ENCODE measurements at regions not wholly inside any gene's neighbourhood (a gene's known extent, or its start where the extent isn't known, plus 50 kb on each side); places are given as distances from the start of the nearest gene placed in this dataset.

DNA sequence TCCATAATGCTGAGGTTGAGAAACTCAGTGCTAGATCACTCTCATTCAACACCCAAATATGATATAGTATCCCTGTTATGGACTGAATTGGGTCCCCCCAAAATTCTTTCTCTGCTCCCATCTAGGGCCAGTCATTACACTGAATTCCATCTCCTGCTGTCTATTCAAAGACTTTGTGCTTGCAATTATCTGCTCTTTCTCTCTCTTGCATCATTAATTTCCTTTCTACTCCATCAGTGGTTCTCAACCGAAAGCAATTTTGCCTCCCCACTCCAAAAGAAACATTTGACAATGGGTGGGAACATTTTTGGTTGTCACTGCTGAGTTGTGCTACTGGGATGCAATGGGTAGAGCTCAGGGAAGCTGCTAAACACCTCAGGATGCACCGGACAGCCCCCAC, 271.5 kb upstream of the CDYL start:
- H3K36me3 ChIP-seq (ENCODE audit: insufficient read depth, low read length), result no peaks in the 10 kb centered on the region; the same call in 1 of the 2 replicates
- H3K4me1 ChIP-seq (ENCODE audit: insufficient read depth, low read length), result peaks cover 21% of the 10 kb centered on the region
- no peak overlapping the region for H3K9ac ChIP-seq (ENCODE audit: low read depth, low read length)
- H3K9me3 ChIP-seq (ENCODE audit: control insufficient read depth, insufficient read depth, low read length), result no peaks in the 10 kb centered on the region

DNA sequence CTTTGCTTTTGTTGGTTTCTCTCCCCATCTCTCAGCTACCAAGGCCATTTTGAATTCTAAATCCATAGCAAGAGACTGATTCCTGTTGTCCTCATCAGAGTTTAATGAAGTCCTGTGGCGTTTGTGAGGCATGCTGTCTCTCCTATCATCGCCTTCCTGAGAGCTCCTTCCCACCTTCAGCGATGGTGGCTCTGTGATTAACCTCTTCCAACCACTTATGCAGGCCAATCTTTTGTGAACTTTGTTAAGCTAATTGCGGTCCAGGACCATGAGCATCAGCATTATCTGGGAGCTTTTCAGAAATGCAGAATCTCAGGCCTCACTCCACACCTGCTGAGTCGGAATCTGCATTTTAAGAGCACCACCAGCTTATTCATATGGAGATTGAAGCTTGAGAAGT, 272.5 kb upstream of the CDYL start:
- Histone ChIP-seq H3K9ac (ENCODE audit: low read depth, low read length) (no peak overlapping the region), H3K4me1 (ENCODE audit: insufficient read depth, low read length) (peaks cover 21% of the 10 kb centered on the region), H3K9me3 (ENCODE audit: control insufficient read depth, insufficient read depth, low read length) (no peaks in the 10 kb centered on the region), H3K36me3 (ENCODE audit: insufficient read depth, low read length) (no peaks in the 10 kb centered on the region; the same call in 1 of the 2 replicates)

DNA sequence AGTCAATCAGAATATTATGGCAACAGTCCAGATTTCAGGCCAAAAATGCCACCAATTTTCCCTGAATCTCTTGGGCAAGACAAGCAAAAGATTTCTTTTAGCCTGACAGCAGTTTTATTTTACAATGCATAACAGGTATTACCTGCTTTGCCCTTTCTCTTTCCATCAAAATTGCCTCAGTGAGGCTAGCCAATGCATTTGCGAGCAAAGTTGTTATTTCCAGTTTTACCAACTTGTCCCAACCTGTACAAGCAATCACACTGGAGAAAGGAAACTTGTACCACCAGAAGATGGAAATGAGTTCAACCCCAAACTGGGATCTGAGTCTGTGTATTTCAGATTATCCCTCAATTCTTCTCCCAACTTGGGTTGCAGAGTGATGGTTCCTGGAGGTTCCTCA, 279.9 kb upstream of the CDYL start:
- H3K36me3 ChIP-seq (ENCODE audit: insufficient read depth, low read length), result no peaks in the 10 kb centered on the region
- H3K9me3 ChIP-seq (ENCODE audit: control insufficient read depth, insufficient read depth, low read length), result peaks cover 4% of the 10 kb centered on the region; the same call in 1 of the 2 replicates
- no peak overlapping the region for H3K9ac ChIP-seq (ENCODE audit: low read depth, low read length)
- H3K4me1 ChIP-seq (ENCODE audit: insufficient read depth, low read length), result no peaks in the 10 kb centered on the region

DNA sequence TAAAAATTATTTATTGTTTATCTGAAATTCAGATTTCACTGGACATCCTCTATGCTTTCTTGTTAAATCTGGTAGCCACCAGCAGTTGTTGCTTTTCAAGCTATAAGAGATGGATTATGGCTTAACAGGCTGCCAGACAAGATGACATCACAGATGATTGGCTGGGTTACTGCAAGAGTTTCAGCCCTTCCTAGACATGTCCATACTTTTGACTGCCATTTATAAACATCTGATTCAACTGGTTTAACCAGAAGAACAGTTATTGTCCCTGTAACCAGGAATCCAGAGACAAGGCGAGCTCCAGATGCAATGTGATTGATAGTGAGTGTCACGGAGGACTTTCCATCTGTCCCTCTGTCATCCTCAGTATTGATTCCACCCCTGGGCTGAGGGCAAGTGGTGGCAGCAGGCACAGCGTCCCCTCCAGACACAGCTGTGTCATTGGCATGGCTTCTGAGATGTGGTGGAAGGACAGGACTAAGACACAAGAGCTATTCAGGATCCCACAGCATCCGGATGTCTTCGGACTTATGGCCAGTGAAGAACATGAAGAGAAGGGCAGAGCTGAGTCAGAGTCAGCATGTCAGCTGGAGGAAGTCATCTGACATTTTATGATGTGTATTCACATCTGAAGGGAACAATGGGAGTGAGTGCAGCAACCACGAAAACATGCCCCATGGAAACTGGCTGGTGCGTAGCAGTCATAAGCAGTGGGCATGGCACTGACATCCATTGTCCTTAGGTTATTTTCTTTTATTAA, 284.5 kb upstream of the CDYL start:
- Histone ChIP-seq H3K9ac (ENCODE audit: low read depth, low read length) (no peak overlapping the region), H3K9me3 (ENCODE audit: control insufficient read depth, insufficient read depth, low read length) (peaks cover 12% of the 10 kb centered on the region), H3K4me1 (ENCODE audit: insufficient read depth, low read length) (no peaks in the 10 kb centered on the region), H3K36me3 (ENCODE audit: insufficient read depth, low read length) (no peaks in the 10 kb centered on the region)

DNA sequence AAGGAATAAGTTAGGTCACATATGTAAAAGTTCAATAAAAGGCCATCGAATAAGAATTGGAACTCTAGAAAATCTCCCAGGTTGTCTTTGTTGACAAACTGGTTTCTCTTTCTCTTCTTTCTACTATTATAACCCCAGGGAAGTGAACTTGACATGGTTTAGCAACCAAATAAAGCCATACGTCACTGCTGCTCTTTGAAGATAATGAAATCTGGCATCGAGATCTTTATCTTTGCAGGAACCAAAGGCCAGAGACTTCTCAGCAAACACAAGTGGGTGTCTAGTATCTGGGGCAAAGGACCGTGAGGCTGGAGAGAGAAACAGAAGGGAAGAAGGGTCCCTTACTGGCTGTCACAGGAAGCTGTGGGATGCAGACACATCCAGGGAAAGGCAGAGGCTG, 286.7 kb upstream of the CDYL start:
- Histone ChIP-seq H3K36me3 (ENCODE audit: insufficient read depth, low read length) (no peaks in the 10 kb centered on the region), H3K4me1 (ENCODE audit: insufficient read depth, low read length) (no peaks in the 10 kb centered on the region), H3K9ac (ENCODE audit: low read depth, low read length) (no peak overlapping the region), H3K9me3 (ENCODE audit: control insufficient read depth, insufficient read depth, low read length) (peaks cover 15% of the 10 kb centered on the region)

DNA sequence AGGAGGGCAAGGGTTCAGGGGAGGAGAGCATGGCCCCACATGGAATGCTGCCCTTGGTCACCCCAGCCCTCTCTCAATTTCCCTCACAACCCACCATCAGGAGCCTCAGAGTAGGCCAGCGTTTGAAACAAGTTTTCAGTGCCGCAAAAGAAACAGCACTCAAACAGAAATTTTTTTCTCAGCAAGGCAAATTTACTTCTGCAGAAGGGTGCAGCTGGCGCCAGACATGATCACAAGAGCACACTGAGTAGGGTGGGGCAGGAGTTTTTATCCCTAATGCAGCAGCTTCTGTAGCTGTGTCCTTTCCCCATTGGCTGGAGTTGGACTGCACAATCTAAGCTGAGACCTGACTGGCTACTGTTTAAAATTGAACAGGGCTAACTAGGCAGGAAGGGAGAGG, 287.8 kb upstream of the CDYL start:
- Histone ChIP-seq H3K36me3 (ENCODE audit: insufficient read depth, low read length) (no peaks in the 10 kb centered on the region), H3K9me3 (ENCODE audit: control insufficient read depth, insufficient read depth, low read length) (peaks cover 15% of the 10 kb centered on the region), H3K9ac (ENCODE audit: low read depth, low read length) (no peak overlapping the region), H3K4me1 (ENCODE audit: insufficient read depth, low read length) (no peaks in the 10 kb centered on the region)

DNA sequence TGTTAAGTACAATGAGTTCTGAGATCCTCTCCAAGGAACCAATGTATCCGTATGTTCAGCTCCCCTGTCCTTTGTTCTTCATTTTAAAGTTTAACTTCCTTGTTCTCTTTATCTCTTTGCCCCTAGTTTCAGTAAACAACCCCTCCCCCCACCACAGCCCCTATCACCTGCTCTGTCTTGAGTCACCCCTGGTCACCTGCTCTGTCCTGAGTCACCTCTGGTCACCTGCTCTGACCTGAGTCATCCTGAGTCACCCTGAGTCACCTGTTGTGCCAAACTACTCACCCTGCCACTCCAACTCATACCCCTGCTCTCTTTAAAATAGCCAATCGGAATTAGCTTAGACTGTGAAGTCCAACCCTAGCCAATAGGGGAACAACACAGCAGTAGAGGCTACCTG, 288.7 kb upstream of the CDYL start:
- Histone ChIP-seq H3K9me3 (ENCODE audit: control insufficient read depth, insufficient read depth, low read length) (peaks cover 15% of the 10 kb centered on the region), H3K9ac (ENCODE audit: low read depth, low read length) (no peak overlapping the region), H3K4me1 (ENCODE audit: insufficient read depth, low read length) (no peaks in the 10 kb centered on the region), H3K36me3 (ENCODE audit: insufficient read depth, low read length) (no peaks in the 10 kb centered on the region)

DNA sequence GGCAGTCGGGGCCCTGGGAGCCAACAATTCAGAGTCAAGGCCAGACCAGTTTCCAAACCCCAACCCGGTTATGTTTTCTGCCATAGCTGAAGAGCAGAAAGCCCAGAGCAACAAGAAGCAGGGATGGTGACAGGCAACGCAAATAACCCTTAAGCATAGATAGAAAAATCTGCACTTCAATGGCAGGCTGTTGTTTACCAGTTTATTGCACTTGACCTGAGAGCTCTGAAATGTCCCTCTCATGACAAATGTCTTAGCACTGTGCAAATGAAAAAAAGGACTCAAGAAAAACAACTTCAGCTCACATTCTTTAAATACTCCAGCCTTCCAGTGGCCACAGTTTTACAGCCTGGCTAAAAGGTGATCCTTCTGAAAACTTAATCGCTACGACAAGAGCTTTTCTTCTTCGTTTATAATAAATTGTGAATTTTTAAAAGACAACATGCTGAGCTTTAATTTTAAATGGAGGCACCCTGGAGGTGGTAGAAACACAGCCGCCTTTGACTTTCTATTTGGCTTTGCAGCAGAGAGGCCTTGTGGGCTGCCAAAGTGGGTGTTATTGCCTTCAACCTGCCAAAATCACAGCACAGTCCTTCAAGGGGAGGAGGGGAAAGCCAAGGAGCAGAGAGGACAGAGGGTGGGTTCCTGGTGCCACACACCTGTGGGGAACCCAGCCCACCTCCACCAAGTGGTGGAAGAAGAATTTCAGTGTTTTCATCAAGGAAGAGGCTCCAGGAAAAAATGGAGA, 289.5 kb upstream of the CDYL start:
- 0 out of 2 replicates have a peak, but pooled peaks cover under 1% of the 10 kb centered on the region for H3K4me1 ChIP-seq (ENCODE audit: insufficient read depth, low read length)
- no peak overlapping the region for H3K9ac ChIP-seq (ENCODE audit: low read depth, low read length)
- H3K36me3 ChIP-seq (ENCODE audit: insufficient read depth, low read length), result no peaks in the 10 kb centered on the region
- H3K9me3 ChIP-seq (ENCODE audit: control insufficient read depth, insufficient read depth, low read length), result peaks cover 15% of the 10 kb centered on the region

DNA sequence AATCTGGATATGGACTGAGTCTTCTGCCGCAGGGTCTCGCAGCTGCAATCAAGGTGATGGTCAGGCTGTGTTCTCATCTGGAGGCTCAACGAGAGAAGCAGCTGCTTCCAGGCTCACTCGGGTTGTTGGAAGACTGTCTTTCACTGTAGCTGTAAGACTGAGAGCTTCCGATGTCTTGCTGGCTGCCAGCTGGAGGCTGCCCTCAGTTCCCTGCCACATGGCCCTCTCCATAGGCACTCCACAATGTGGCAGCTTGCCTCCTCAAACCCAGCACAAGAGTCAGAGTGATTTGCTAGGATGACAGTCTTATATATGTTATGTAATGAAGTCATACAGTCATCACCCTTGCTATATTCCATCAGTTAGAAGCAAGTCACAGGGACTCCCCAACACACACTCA, 290.5 kb upstream of the CDYL start:
- Histone ChIP-seq H3K4me1 (ENCODE audit: insufficient read depth, low read length) (peaks cover 10% of the 10 kb centered on the region), H3K9ac (ENCODE audit: low read depth, low read length) (no peak overlapping the region), H3K9me3 (ENCODE audit: control insufficient read depth, insufficient read depth, low read length) (peaks cover 15% of the 10 kb centered on the region), H3K36me3 (ENCODE audit: insufficient read depth, low read length) (no peaks in the 10 kb centered on the region)

DNA sequence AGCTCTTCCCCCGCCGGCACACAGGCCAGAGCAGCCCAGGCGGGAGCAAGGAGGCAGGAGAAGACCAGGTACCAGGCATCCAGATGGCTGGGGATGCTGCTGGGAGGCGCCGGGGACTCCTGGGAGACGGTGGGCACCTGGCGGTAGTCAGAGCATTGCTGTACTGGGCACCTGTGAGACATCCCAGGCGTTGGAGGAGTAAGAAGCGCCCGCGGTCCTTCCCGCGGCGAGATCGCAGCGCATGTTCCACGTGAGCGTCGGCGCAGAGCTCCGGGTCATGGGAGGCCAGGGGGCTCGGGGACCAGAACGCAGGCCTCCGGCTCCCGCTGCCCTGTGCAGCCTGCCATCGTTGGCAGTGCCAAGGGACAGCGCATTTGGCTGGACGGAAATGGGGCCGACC, 293.7 kb upstream of the CDYL start:
- peaks cover 10% of the 10 kb centered on the region for H3K4me1 ChIP-seq (ENCODE audit: insufficient read depth, low read length)

DNA sequence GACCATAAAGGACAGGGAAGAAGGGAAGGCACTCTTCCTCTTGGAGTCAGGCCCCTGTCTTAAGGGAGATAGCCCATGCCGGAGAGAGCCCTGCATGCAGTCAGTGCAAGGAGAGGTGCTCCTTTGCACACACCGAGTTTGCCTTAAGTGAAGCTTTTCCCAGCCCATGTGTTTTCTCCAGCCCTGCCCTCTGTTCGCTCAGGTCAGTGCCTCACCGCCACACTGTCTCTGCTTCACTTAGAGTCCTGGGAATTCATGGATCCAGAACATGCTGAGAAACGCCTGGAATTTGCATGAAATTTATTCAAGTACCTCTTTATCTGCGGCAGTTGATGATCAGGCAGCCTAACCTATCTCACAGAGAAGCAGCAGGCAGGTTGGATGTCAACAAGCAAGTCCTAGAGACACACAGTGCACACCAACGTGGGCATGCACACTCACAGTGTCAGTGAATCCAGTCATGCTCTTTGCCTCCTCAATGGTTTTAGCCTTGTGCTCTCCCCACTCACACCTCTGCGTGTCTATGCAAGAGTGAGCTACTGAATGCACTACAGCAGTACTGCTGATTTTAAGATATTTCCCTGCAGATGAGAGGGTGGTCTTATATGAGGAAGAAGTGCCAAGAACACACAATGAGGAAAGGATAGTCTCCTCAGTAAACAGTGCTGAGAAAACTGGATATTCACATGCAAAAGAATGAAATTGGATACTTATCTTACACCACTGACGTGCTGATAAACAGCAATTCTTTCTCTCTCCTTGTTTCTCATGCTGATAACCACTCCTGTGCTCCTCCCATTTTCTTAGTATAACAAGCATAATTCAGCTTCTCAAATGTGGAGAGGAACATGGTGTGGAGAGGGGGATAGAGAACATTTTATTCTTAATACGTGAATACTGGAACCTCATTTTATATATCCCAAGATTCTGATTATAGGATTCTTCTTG, 295.1 kb upstream of the CDYL start:
- Histone ChIP-seq H3K36me3 (ENCODE audit: insufficient read depth, low read length) (no peaks in the 10 kb centered on the region), H3K4me1 (ENCODE audit: insufficient read depth, low read length) (peaks cover 10% of the 10 kb centered on the region), H3K9me3 (ENCODE audit: control insufficient read depth, insufficient read depth, low read length) (peaks cover 2% of the 10 kb centered on the region; the same call in 1 of the 2 replicates), H3K9ac (ENCODE audit: low read depth, low read length) (no peak overlapping the region)

More for the DNA sequence above, 293.7 kb upstream of the CDYL start:
- no peaks in the 10 kb centered on the region for H3K36me3 ChIP-seq (ENCODE audit: insufficient read depth, low read length)
- no peak overlapping the region for H3K9ac ChIP-seq (ENCODE audit: low read depth, low read length)
- peaks cover 2% of the 10 kb centered on the region; the same call in 1 of the 2 replicates for H3K9me3 ChIP-seq (ENCODE audit: control insufficient read depth, insufficient read depth, low read length)

DNA sequence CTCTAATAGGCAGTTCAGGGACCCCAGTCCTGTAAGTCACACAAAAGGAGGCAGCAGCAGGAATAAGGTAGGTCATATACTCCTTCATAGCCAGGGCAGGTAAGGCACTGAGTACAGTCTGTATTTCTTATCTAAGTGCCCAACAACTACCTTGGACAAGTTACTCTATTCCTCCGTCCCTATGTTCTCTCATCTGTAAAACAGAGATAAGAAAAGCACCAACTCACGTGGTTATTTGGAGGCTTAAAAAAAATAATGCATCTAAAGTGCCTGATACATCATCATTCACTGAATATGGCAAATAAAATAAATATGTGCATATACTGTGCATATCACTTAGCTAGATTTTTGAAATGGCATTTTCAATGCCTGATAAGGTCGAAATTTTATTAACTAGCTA, 298.1 kb upstream of the CDYL start:
- H3K9ac ChIP-seq (ENCODE audit: low read depth, low read length), result no peak overlapping the region
- peaks cover 10% of the 10 kb centered on the region for H3K4me1 ChIP-seq (ENCODE audit: insufficient read depth, low read length)
- no peaks in the 10 kb centered on the region for H3K9me3 ChIP-seq (ENCODE audit: control insufficient read depth, insufficient read depth, low read length)
- H3K36me3 ChIP-seq (ENCODE audit: insufficient read depth, low read length), result no peaks in the 10 kb centered on the region

DNA sequence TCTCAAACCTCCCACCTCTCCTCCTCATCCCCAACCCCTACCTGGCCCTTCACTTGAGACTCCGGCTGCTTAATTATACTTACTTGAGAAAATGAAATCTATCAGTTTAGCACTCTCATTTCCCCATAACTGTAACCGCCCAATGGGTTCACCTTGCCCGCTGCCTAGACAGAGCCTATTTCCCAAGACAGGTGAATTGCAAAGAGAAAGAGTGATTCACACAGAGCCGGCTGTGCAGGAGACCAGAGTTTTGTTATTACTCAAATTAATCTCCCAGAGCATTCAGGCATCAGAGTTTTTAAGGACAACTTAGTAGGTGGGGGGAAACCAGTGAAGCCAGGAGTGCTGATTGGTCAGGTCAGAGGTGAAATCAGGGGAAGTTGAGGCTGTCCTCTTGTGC, 301.4 kb upstream of the CDYL start:
- Histone ChIP-seq H3K9ac (ENCODE audit: low read depth, low read length) (no peak overlapping the region), H3K9me3 (ENCODE audit: control insufficient read depth, insufficient read depth, low read length) (peaks cover 18% of the 10 kb centered on the region; the same call in 1 of the 2 replicates), H3K4me1 (ENCODE audit: insufficient read depth, low read length) (no peaks in the 10 kb centered on the region), H3K36me3 (ENCODE audit: insufficient read depth, low read length) (no peaks in the 10 kb centered on the region)

DNA sequence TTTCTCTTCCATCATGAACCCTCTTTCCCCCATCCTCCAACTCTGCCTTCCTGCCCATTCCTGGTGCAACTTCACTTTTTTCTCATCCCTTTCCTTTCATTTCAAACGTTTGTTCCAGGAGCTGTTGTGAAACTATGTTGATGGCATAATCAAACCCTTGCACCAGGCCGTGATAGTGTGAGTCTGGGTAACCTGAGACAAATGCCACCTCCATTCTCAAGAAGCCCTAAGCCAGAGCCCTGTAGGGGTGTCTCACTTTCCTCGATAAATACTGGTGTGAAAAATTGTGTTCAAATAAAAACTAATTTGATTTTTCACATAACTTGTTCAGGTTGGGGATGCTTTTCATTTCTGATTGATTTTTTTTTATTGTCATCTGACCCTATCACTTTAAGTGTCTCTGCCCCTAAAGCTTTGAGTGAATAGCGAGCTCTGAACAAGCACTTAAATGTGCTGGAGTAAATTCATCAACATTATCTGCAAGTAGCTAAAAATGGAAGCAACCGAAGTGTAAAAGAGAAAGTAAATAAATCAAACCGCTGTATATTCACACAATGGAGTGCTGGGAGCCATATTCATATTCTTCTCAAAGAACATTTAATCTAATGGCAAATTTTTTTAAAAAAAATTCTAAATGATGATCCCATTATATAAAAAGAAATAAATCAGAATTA, 303.1 kb upstream of the CDYL start:
- H3K4me1 ChIP-seq (ENCODE audit: insufficient read depth, low read length), result no peaks in the 10 kb centered on the region
- no peak overlapping the region for H3K9ac ChIP-seq (ENCODE audit: low read depth, low read length)
- peaks cover 18% of the 10 kb centered on the region; the same call in 1 of the 2 replicates for H3K9me3 ChIP-seq (ENCODE audit: control insufficient read depth, insufficient read depth, low read length)
- no peaks in the 10 kb centered on the region for H3K36me3 ChIP-seq (ENCODE audit: insufficient read depth, low read length)

All from ES-I3 (cell line).